Progenitor cell of endocrine pancreas (in vitro differentiated cells): ENCODE measurements at regions not wholly inside any gene's neighbourhood (a gene's known extent, or its start where the extent isn't known, plus 50 kb on each side); places are given as distances from the start of the nearest gene placed in this dataset.

Experiments
- DNase-seq: peaks from one replicate; pipeline ENCODE4 v3.0.0; 2021; ENCODE audit warnings: low spot score; ENCODE audit not compliant: unreplicated experiment
- H3K27ac Mint-ChIP-seq: 2 replicates; pipeline ENCODE4 v1.8.0; 2021; ENCODE audit warnings: mild to moderate bottlenecking, moderate library complexity, mixed read lengths
- H3K27me3 Mint-ChIP-seq: 2 replicates; pipeline ENCODE4 v1.8.0; 2021; ENCODE audit warnings: mixed read lengths
- H3K36me3 Mint-ChIP-seq: 2 replicates; pipeline ENCODE4 v1.8.0; 2022; ENCODE audit warnings: mixed read lengths; ENCODE audit not compliant: insufficient read depth
- H3K4me1 Mint-ChIP-seq: 2 replicates; pipeline ENCODE4 v1.8.0; 2021; ENCODE audit warnings: low read depth, mixed read lengths
- H3K4me3 Mint-ChIP-seq: 2 replicates; pipeline ENCODE4 v1.8.0; 2021; ENCODE audit warnings: low read depth, mild to moderate bottlenecking, moderate library complexity, mixed read lengths
- H3K9me3 Mint-ChIP-seq: 2 replicates; pipeline ENCODE4 v1.8.0; 2021; ENCODE audit warnings: low read depth, mixed read lengths
- TF ChIP-seq, protein P1 (sequence below): fragments of 200-600 bp; sonication (generic); IDR thresholded peaks from one replicate; pipeline ENCODE4 v1.5.0; 2021; ENCODE audit warnings: antibody characterized with exemption, mild to moderate bottlenecking; ENCODE audit not compliant: unreplicated experiment

DNA sequence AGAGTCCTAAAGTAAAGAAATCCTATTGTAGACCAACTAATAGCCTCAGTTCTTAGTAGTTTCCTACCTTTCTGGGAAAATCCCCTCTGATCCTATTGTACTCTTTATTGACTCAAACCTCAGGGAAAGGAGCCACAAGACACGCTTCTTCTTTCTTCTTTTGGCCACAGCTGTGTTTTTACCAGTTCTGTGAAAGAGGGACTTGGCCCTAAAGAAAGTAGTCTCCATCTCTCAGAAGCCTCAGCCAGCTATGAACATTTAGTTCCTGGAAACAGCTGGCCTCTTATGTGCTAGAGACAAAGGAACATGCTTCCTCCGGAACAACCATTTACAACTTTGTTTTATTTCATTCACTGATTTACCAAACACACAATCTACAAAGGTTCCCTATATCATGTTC lies 66.1 kb upstream of the ARID2 start:
- H3K36me3 Mint-ChIP-seq, result no peaks in the 10 kb centered on the region
- no peak overlapping the region for H3K4me3 Mint-ChIP-seq
- TF ChIP-seq, protein P1, sequence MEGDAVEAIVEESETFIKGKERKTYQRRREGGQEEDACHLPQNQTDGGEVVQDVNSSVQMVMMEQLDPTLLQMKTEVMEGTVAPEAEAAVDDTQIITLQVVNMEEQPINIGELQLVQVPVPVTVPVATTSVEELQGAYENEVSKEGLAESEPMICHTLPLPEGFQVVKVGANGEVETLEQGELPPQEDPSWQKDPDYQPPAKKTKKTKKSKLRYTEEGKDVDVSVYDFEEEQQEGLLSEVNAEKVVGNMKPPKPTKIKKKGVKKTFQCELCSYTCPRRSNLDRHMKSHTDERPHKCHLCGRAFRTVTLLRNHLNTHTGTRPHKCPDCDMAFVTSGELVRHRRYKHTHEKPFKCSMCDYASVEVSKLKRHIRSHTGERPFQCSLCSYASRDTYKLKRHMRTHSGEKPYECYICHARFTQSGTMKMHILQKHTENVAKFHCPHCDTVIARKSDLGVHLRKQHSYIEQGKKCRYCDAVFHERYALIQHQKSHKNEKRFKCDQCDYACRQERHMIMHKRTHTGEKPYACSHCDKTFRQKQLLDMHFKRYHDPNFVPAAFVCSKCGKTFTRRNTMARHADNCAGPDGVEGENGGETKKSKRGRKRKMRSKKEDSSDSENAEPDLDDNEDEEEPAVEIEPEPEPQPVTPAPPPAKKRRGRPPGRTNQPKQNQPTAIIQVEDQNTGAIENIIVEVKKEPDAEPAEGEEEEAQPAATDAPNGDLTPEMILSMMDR, result no peak
- H3K27me3 Mint-ChIP-seq, result no peaks in the 10 kb centered on the region
- no peaks in the 10 kb centered on the region for H3K9me3 Mint-ChIP-seq
- no peak overlapping the region for H3K27ac Mint-ChIP-seq
- no peak for DNase-seq
- no peaks in the 10 kb centered on the region for H3K4me1 Mint-ChIP-seq

DNA sequence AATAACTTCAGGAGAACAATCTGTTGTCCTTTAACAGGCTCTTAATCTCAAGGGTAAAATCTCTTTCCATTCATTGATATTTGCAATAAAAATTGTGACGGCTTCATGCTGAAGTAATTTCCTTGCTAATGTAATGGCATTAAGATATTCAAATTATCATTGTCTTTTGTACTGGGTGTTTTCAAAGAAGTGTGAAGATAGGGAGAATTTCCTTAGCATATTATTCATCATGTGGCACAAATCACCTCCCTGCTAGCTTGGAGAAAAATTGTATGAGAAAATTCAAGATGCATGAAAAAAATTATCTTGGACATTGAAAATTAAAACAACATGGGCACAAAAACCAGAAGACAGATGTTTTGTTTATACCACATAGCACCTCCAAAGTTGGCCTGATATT lies 63.6 kb upstream of the ARID2 start:
- TF ChIP-seq, protein P1, result no peak
- Mint-ChIP-seq H3K4me3 (no peak overlapping the region), H3K4me1 (no peaks in the 10 kb centered on the region), H3K27me3 (no peaks in the 10 kb centered on the region), H3K27ac (no peak overlapping the region), H3K9me3 (no peaks in the 10 kb centered on the region), H3K36me3 (no peaks in the 10 kb centered on the region)
- DNase-seq, result no peak

DNA sequence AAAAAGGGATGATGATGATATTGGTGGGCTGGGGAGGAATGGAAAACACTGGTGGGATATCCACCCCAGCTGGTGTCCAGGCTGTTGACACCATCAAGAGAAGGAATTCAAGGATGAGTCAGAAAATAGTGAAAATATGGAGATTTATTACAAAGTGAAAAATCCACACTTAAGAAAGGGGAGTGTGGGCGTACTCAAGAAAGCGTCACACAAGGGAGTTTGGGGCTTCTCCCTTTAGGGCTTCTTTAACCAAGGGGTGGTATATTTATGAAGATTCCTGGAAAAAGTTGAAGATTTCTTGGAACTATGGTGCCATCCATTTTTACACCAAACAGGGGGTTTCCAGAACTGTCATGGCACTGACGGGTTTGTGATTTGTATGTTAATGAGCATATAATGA lies 63.1 kb upstream of the ARID2 start:
- Mint-ChIP-seq H3K27me3 (no peaks in the 10 kb centered on the region), H3K9me3 (no peaks in the 10 kb centered on the region), H3K27ac (no peak overlapping the region), H3K36me3 (no peaks in the 10 kb centered on the region), H3K4me1 (no peaks in the 10 kb centered on the region), H3K4me3 (no peak overlapping the region)
- TF ChIP-seq, protein P1, result no peak
- DNase-seq, result no peak

DNA sequence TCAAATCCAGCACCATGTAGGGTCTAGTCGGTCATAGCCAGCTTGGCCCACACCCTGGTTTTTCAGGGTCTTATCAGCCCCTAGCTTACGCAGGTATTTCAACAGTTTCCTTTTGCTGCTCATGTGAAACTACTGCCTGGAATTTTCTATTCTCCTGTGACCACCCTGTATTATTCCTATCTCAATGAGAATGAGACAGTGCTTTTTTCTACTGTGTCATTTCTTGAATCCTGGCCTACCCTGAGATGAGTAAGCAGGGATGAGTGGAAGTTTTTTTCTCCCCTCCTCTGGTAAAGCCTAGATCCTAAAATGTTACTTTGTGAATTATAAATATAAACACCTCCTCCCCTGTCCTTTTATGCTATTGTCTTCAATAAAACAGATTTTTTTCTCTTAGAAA lies 62.7 kb upstream of the ARID2 start:
- no peaks in the 10 kb centered on the region for H3K9me3 Mint-ChIP-seq
- no peak for DNase-seq
- TF ChIP-seq, protein P1, result no peak
- H3K36me3 Mint-ChIP-seq, result no peaks in the 10 kb centered on the region
- no peak overlapping the region for H3K27ac Mint-ChIP-seq
- no peaks in the 10 kb centered on the region for H3K27me3 Mint-ChIP-seq
- no peak overlapping the region for H3K4me3 Mint-ChIP-seq
- H3K4me1 Mint-ChIP-seq, result no peaks in the 10 kb centered on the region

DNA sequence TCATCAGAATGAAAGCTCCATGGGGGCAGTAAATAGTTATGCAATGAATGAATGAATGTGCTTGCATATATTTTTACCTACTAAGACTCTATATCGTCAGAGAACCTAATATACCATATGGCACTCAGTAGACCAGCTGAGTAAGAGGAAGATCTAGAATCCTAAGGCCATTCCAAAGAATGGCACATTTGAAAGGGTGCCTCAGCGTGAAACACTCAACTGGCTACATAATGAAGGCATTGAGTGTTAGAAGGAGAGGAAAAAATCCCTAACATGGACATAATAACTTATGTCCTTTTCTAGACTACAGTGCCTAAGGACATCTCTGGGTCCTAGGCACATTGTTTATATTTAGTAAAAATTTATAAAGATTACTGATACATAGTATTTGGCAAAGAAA lies 61.7 kb upstream of the ARID2 start:
- Mint-ChIP-seq H3K27ac (no peak overlapping the region), H3K4me3 (no peak overlapping the region), H3K9me3 (no peaks in the 10 kb centered on the region), H3K36me3 (no peaks in the 10 kb centered on the region), H3K27me3 (no peaks in the 10 kb centered on the region), H3K4me1 (no peaks in the 10 kb centered on the region)
- no peak for DNase-seq
- TF ChIP-seq, protein P1, result no peak
